ENCODE measurements at regions not wholly inside any gene's neighbourhood (a gene's known extent, or its start where the extent isn't known, plus 50 kb on each side); places are given as distances from the start of the nearest gene placed in this dataset.

DNA sequence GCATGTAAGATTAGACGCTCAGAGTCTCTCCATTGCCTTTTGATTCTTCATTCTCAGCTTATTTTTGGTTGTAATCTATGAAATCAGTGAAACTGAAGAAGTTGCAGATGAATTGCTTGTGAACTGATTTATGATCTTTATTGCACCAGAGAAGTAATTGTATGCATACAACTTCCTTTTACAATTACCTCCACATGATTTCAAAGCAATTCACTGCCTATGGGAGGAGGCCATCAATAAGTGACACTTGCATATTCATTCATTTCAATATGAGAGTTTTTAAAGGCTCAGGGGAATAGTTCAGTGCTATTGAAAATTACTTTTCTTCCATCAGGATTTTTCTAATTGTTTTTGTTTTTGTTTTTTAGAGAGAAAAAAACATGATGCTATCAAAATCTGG is 222.3 kb downstream of the NKX6-1 start:
- no peak for TF ChIP-seq BHLHE40 (IDR thresholded peaks at IDR 0.05; ENCODE audit: borderline replicate concordance)
- TF ChIP-seq ARNT (IDR thresholded peaks at IDR 0.05) = no peak
- no peak for TF ChIP-seq NFRKB (IDR thresholded peaks at IDR 0.05)
- TF ChIP-seq L3MBTL2 (conservative IDR thresholded peaks at IDR 0.05) = no peak
- no peak for TF ChIP-seq ELF4 (IDR thresholded peaks at IDR 0.05)
- no peak for TF ChIP-seq FOXK2 (IDR thresholded peaks at IDR 0.05)
- no peak for TF ChIP-seq SUZ12 (IDR thresholded peaks at IDR 0.05)
